HG02678 (cell line): ENCODE measurements at regions not wholly inside any gene's neighbourhood (a gene's known extent, or its start where the extent isn't known, plus 50 kb on each side); places are given as distances from the start of the nearest gene placed in this dataset.

ENCODE experiments used
- ATAC-seq: cut with Tn5 transposase; IDR thresholded peaks from one replicate; pipeline ENCODE4 v1.9.1; 2021; ENCODE audit warnings: mild to moderate bottlenecking, moderate library complexity; ENCODE audit not compliant: unreplicated experiment

DNA sequence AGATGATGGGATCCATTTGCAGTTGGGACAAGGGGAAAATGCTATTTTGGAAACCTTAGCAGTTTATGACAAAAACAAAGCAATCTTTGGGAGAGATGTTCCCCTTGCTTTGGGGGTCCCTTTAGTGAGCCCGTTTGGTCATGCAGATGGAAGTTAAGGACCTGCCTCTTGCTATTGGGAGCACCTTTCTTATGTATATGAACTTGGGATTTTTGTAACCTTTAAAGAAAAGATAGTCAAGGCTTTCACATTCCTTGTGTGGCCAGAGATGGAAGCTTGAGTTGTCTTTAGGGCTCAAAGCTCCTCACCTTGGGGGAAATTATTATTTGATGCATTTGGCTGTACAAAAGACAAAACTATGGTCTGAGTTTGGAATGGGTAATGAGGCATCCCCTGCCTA lies 179.0 kb upstream of the PLPP4 start:
- no peak for ATAC-seq

DNA sequence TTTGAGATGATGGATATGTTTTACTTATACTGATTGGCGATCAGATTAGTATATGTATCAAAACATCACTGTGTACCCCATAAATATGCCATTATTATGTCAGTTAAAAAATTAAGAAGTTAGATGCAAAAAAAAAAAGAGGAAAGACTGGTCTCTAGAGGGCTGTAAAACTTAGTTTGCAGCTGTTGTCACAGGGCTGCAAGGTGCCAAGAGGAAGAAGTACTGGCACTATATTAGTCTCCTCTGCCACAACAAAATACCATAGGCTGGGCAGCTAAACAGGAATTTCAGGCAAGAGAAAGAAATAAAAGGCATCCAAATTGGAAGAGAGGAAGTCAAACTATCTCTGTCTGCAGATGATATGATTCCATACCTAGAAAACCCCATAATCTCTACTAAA lies 177.8 kb upstream of the PLPP4 start:
- ATAC-seq: no peak

- ATAC-seq: no peak
These were observed 174.6 kb upstream of the PLPP4 start for GRCh38 chr10:120282421-120282820.

- ATAC-seq: no peak
These were observed 174.1 kb upstream of the PLPP4 start for GRCh38 chr10:120282846-120283492.

DNA sequence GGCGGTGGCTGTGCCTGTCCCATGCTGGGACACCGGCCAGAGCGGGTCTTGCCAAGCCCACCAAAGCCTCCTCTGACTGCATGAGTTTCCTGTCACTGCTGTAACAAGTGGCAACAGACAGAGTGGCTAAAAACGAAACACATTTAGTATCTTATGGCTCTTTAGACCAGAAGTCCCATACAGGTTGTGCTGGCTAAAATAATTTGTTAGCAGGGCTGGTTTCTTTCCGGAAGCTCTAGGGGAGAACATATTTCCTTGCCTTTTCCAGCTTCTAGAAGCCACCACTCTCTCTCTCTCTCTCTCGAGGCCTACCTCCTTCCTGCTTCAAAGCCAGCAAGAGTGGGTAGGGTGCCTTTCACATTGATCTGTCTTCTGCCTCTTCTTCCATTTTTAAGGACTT lies 171.6 kb upstream of the PLPP4 start:
- ATAC-seq: no peak

GRCh38 chr10:120286280-120286679 lies 170.7 kb upstream of the PLPP4 start:
- ATAC-seq: no peak

DNA sequence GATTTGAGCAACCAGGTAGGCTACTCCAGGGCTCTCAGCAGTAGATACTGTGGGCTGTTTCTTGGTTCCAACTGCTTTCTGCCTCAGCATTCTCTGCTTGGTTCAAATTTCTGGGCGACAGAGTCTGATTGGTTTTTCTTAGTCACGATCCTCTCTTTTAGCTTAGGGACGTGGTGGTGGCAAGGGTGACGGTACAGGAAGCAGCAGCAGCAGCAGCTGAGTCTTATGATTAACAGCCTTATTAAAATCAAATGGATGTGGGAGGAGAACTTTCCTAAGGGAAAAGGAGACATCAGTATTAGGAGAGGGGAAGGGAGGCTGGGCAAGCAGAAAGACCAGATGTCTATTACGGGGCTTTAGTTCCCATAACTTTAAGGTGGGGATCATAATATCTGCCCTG lies 156.5 kb upstream of the PLPP4 start:
- ATAC-seq: no peak

DNA sequence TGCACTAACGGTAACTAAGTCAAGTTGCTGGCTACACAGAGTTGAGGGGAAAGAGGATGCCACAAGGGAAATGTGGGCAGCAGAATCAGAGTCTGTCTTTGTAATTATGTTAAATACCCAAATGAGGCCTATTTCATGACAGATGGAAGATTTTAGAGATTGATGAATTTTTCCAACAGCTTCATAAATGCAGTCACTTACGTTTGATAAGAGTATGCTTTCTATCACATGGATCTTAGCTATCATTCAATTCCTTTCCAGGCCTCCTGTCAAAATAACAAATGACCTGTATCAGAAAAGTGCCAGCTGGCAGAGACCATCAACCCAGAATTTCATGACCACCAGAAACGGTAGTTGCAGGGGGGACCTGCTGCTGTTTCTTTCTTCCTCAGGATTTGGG lies 148.4 kb upstream of the PLPP4 start:
- ATAC-seq: no peak

DNA sequence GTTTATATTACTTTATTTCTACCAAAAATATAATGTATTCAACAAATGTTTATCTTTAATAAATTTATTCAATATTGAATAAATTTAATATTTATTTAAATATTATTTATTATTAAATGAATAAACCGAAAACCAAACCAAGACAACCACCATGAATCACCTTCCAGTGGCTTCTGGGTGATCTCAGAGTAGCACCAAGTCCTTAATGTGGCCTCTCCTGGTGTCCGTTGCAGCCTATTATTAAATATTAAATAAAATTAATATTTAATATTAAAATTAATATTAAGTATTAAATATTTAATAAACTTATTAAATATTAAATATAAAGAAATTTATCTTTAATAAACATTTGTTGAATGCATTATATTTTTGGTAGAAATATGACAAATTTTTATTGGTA lies 143.3 kb upstream of the PLPP4 start:
- no peak for ATAC-seq

DNA sequence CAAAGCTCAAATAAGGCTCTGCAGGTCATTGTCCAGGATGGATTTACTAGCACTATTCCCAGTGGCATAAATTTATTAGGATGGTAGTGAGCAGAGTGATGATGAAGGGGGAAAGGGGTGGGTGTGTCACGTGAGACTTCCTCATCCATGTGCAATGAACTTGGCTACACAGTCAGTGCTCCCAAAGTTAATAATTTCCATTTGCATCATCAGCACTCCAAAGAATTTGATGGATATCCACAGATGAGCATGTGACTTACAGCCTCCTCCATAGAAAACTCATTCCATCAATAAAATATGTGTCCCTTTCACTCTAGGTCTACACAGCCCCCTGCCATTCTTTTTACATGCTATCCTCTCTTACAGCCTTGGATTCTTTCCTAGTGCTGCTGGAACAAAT lies 142.6 kb upstream of the PLPP4 start:
- ATAC-seq: no peak

- no peak for ATAC-seq
These were observed 138.2 kb upstream of the PLPP4 start for GRCh38 chr10:120318862-120319261.

GRCh38 chr10:120327675-120328074 lies 129.4 kb upstream of the PLPP4 start:
- no peak for ATAC-seq

DNA sequence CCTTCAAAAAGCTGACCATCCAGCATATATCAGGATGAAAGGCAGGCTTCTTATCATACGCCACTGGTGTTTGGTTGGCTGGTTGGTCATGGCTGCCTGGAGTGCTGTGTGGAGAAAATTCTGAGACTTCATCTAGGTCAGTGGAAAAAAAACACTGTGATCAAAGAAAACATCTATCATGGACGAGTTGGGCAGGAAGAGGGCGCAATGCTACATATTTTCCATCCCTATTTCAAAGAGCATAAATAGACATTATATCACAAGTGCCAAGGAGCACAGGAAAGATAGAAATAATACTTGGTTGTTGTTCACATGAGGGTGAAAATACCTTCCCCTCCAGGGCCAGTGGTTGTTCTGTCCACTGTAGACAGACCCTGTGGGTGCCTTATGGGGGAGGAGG lies 128.4 kb upstream of the PLPP4 start:
- ATAC-seq: no peak

- ATAC-seq: no peak
These were observed 121.5 kb upstream of the PLPP4 start for GRCh38 chr10:120335553-120335952.

- ATAC-seq: no peak
These were observed 120.6 kb upstream of the PLPP4 start for GRCh38 chr10:120336306-120336910.

DNA sequence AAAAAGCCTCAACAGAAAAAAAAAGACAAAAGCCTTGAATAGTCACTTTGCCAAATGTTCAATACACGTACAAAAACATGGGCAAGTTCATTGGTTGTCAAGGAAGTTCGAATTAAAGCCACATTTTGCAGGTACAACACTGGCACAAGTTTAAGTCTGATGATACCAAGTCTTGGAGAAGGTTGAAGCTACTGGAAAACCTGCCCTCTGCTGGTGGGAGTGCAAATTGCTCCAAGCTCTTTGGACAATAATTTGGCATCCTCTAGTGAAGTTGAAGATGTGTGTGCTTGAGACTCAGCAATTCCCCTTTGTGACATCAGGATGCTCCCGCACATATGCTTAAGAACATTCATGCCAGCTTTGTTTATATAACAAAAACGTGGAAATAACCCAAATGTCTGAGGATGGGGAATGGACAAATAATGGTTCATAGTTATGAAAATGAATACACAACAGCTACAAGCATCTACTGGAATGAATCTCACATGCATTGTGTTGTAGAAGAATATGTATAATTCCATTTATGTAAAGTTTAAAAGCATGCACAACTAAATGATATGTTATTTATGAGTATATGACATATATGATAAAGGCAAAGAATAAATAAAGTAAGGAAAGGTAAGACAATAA lies 120.0 kb upstream of the PLPP4 start:
- no peak for ATAC-seq

DNA sequence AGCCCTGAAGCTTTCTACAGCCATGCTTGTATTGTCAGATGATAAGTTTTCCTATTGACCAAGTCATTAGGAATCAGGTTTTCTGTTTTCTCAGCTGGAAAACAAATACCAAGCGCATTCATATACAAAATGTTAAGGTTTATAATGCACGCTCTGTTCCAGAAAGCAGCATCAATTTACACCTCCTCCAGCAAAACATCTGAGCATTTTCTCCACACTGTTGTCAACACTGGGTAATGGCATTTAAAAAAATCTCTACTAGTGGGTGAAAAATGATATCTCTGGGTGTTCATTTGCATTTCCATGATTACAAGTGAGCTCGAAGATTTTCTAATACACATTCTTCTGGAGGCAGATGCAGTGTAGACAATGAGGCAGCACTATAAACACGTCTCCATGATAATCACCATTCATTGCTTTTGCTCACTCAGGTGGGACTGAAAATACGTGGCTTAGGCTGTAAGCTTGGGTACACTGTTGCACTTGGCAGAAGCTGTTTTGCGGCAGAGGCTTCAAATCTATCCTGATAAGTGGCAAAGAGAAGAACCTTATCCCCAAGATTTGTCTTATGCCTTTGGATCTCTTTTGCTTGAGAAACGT lies 114.8 kb upstream of the PLPP4 start:
- no peak for ATAC-seq

- no peak for ATAC-seq
These were observed 111.8 kb upstream of the PLPP4 start for GRCh38 chr10:120345186-120345585.

GRCh38 chr10:120347644-120348043 lies 109.4 kb upstream of the PLPP4 start:
- no peak for ATAC-seq

- ATAC-seq: no peak
These were observed 108.0 kb upstream of the PLPP4 start for GRCh38 chr10:120349069-120349468.

- no peak for ATAC-seq
These were observed 101.6 kb upstream of the PLPP4 start for GRCh38 chr10:120355425-120355824.

DNA sequence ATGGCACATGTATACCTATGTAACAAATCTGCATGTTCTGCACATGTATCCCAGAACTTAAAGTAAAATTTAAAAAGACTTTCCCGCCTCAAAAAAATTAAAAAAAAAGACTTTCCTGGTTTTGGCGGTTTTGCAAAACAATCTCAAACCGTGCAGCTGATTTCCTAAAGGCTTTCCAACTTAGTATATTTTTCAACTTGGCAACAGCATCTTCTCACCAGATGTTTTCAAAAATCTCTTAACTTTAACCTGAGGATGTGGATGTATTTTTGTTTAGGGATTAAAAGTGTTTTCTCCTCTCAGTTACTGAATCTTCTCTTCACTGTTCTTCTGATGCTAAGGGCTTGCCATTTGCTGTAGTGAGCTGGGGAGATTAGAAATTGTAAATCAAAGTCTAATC lies 96.5 kb upstream of the PLPP4 start:
- ATAC-seq: no peak
